Hepatocyte (in vitro differentiated cells): ENCODE measurements at regions not wholly inside any gene's neighbourhood (a gene's known extent, or its start where the extent isn't known, plus 50 kb on each side); places are given as distances from the start of the nearest gene placed in this dataset.

Experiments used
- EZH2 ChIP-seq: fragments of 200-600 bp; sonication (generic); IDR thresholded peaks from 2 replicates; pipeline ENCODE4 v1.6.1; 2016; ENCODE audit warnings: antibody characterized with exemption, mild to moderate bottlenecking, borderline replicate concordance
- EZH2phosphoT487 ChIP-seq: fragments of 200-600 bp; sonication (generic); IDR thresholded peaks from one replicate; pipeline ENCODE4 v1.6.1; 2018; ENCODE audit warnings: antibody characterized with exemption, mild to moderate bottlenecking, low read depth, moderate library complexity; ENCODE audit not compliant: unreplicated experiment, severe bottlenecking
- TF ChIP-seq, protein P1 (sequence below): fragments of 200-600 bp; sonication (generic); IDR thresholded peaks from 2 replicates; pipeline ENCODE4 v1.5.1; 2016; ENCODE audit warnings: antibody characterized with exemption, mild to moderate bottlenecking; ENCODE audit not compliant: poor library complexity

DNA sequence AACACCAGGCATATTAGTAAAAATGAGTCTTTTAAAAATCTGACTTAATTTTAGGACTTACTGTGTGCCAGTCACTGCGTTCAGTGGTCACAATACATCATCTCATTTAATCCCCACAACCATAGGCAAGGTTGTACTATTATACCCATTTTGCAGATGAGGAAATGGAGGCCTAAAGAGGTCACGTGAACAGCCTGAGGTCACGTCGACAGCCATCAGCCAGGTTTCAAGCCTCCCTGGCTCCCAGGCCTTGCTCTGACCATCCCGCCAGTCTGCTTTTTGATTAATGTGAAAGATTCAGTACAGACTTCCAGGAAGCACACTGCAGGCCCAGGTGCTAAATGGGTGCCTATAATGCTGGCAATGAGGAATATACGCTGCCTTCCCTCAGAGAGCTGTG is 86.3 kb upstream of the TOX3 start:
- TF ChIP-seq, protein P1, sequence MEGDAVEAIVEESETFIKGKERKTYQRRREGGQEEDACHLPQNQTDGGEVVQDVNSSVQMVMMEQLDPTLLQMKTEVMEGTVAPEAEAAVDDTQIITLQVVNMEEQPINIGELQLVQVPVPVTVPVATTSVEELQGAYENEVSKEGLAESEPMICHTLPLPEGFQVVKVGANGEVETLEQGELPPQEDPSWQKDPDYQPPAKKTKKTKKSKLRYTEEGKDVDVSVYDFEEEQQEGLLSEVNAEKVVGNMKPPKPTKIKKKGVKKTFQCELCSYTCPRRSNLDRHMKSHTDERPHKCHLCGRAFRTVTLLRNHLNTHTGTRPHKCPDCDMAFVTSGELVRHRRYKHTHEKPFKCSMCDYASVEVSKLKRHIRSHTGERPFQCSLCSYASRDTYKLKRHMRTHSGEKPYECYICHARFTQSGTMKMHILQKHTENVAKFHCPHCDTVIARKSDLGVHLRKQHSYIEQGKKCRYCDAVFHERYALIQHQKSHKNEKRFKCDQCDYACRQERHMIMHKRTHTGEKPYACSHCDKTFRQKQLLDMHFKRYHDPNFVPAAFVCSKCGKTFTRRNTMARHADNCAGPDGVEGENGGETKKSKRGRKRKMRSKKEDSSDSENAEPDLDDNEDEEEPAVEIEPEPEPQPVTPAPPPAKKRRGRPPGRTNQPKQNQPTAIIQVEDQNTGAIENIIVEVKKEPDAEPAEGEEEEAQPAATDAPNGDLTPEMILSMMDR, result no peak
- TF ChIP-seq EZH2phosphoT487 (no peak), EZH2 (no peak)
